IMR-90 (cell line): ENCODE measurements at regions not wholly inside any gene's neighbourhood (a gene's known extent, or its start where the extent isn't known, plus 50 kb on each side); places are given as distances from the start of the nearest gene placed in this dataset.

Source experiments
- BHLHE40 ChIP-seq: fragments of 150-350 bp; IDR thresholded peaks from 2 replicates; pipeline ENCODE4 v1.6.1; 2016; ENCODE audit warnings: mild to moderate bottlenecking, low read depth, low read length
- CEBPB ChIP-seq: IDR thresholded peaks from 2 replicates; pipeline ENCODE4 v1.6.1; 2012; ENCODE audit warnings: low read depth, low read length, improper control_type of control experiment
- CHD1 ChIP-seq: IDR thresholded peaks from 2 replicates; pipeline ENCODE4 v1.6.1; 2012; ENCODE audit warnings: low read depth, low read length, improper control_type of control experiment
- FOS ChIP-seq: fragments of 150-350 bp; IDR thresholded peaks from 2 replicates; pipeline ENCODE4 v1.6.1; 2016; ENCODE audit warnings: low read depth, low read length
- MXI1 ChIP-seq: IDR thresholded peaks from 2 replicates; pipeline ENCODE4 v1.6.1; 2012; ENCODE audit warnings: low read depth, mild to moderate bottlenecking, low read length, moderate library complexity, borderline replicate concordance
- POLR2A ChIP-seq: IDR thresholded peaks from 2 replicates; pipeline ENCODE4 v1.6.1; 2012; ENCODE audit warnings: mild to moderate bottlenecking, low read depth, low read length
- RAD21 ChIP-seq: IDR thresholded peaks from 2 replicates; pipeline ENCODE4 v1.6.1; 2012; ENCODE audit warnings: low read length, improper control_type of control experiment
- RCOR1 ChIP-seq: IDR thresholded peaks from 2 replicates; pipeline ENCODE4 v1.6.1; 2012; ENCODE audit warnings: mild to moderate bottlenecking, low read length, improper control_type of control experiment; ENCODE audit not compliant: insufficient replicate concordance
- RFX5 ChIP-seq: IDR thresholded peaks from 2 replicates; pipeline ENCODE4 v1.8.0; 2012; ENCODE audit warnings: low read depth, mild to moderate bottlenecking, low read length, moderate library complexity
- TF ChIP-seq, protein P1 (sequence below): fragments of 150-350 bp; IDR thresholded peaks from 2 replicates; pipeline ENCODE4 v1.6.1; 2016; ENCODE audit warnings: low read depth, mild to moderate bottlenecking, low read length, moderate library complexity, borderline replicate concordance
- TF ChIP-seq, protein P2 (sequence below): conservative IDR thresholded peaks from 2 replicates; pipeline ENCODE4 v1.5.1; 2012; ENCODE audit warnings: mild to moderate bottlenecking, low read depth, low read length, improper control_type of control experiment
- TF ChIP-seq, protein P3 (sequence below): fragments of 150-350 bp; IDR thresholded peaks from 2 replicates; pipeline ENCODE4 v1.6.1; 2017; ENCODE audit warnings: mild to moderate bottlenecking, antibody characterized with exemption, low read length, low read depth

DNA sequence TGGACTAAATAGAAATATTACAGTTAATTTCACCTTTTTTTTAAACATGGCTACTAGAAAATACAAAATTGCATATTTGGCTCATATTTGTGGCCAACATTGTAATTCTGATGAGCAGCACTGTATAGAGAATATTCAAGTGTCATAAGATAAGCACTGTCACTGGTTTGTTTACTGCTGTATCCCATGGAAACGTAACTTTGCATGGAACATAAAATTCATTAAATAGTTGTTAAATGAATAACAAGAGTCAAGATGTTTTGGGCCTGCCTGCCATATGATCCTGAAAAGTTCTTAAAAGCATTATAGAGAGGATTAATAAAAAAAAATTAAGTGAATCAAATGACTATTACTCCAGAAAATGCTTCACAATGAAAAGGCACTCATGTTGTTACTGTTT lies 763.7 kb upstream of the CRIM1 start:
- TF ChIP-seq, protein P1, sequence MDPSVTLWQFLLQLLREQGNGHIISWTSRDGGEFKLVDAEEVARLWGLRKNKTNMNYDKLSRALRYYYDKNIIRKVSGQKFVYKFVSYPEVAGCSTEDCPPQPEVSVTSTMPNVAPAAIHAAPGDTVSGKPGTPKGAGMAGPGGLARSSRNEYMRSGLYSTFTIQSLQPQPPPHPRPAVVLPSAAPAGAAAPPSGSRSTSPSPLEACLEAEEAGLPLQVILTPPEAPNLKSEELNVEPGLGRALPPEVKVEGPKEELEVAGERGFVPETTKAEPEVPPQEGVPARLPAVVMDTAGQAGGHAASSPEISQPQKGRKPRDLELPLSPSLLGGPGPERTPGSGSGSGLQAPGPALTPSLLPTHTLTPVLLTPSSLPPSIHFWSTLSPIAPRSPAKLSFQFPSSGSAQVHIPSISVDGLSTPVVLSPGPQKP = no peak
- TF ChIP-seq, protein P2, sequence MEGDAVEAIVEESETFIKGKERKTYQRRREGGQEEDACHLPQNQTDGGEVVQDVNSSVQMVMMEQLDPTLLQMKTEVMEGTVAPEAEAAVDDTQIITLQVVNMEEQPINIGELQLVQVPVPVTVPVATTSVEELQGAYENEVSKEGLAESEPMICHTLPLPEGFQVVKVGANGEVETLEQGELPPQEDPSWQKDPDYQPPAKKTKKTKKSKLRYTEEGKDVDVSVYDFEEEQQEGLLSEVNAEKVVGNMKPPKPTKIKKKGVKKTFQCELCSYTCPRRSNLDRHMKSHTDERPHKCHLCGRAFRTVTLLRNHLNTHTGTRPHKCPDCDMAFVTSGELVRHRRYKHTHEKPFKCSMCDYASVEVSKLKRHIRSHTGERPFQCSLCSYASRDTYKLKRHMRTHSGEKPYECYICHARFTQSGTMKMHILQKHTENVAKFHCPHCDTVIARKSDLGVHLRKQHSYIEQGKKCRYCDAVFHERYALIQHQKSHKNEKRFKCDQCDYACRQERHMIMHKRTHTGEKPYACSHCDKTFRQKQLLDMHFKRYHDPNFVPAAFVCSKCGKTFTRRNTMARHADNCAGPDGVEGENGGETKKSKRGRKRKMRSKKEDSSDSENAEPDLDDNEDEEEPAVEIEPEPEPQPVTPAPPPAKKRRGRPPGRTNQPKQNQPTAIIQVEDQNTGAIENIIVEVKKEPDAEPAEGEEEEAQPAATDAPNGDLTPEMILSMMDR = no peak
- TF ChIP-seq POLR2A (no peak), CEBPB (no peak), BHLHE40 (no peak), CHD1 (no peak), RFX5 (no peak), RAD21 (no peak), FOS (no peak), RCOR1 (no peak), MXI1 (no peak)
- TF ChIP-seq, protein P3, sequence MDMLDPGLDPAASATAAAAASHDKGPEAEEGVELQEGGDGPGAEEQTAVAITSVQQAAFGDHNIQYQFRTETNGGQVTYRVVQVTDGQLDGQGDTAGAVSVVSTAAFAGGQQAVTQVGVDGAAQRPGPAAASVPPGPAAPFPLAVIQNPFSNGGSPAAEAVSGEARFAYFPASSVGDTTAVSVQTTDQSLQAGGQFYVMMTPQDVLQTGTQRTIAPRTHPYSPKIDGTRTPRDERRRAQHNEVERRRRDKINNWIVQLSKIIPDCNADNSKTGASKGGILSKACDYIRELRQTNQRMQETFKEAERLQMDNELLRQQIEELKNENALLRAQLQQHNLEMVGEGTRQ = no peak
